GM19328 (cell line): ENCODE measurements at regions not wholly inside any gene's neighbourhood (a gene's known extent, or its start where the extent isn't known, plus 50 kb on each side); places are given as distances from the start of the nearest gene placed in this dataset.
"Not testable (repeated sequence)": the region's sequence is repeated elsewhere in the genome, so short reads cannot be mapped to it uniquely, and the experiment has no call there.

Experiments
- ATAC-seq: cut with Tn5 transposase; IDR thresholded peaks from one replicate; pipeline ENCODE4 v1.9.1; 2021; ENCODE audit warnings: mild to moderate bottlenecking, moderate library complexity; ENCODE audit not compliant: unreplicated experiment

- ATAC-seq = no peak
These were observed 162.7 kb upstream of the NT5E start for GRCh38 chr6:85287158-85287557.

- ATAC-seq = not testable (repeated sequence)
These were observed 163.4 kb upstream of the NT5E start for GRCh38 chr6:85286507-85286906.

GRCh38 chr6:85285934-85286333 lies 163.9 kb upstream of the NT5E start:
- no peak for ATAC-seq

GRCh38 chr6:85285114-85285513 lies 164.8 kb upstream of the NT5E start:
- no peak for ATAC-seq

- no peak for ATAC-seq
These were observed 166.4 kb upstream of the NT5E start for GRCh38 chr6:85283436-85283835.

GRCh38 chr6:85278466-85279035 lies 171.3 kb upstream of the NT5E start:
- ATAC-seq = no peak

- ATAC-seq = not testable (repeated sequence)
These were observed 173.9 kb upstream of the NT5E start for GRCh38 chr6:85276026-85276425.

- ATAC-seq = no peak
These were observed 174.4 kb upstream of the NT5E start for GRCh38 chr6:85275338-85275985.

- ATAC-seq = no peak
These were observed 176.0 kb upstream of the NT5E start for GRCh38 chr6:85273870-85274269.

- no peak for ATAC-seq
These were observed 176.8 kb upstream of the NT5E start for GRCh38 chr6:85273046-85273445.

GRCh38 chr6:85272592-85272991 lies 177.3 kb upstream of the NT5E start:
- ATAC-seq = no peak

- ATAC-seq = no peak
These were observed 187.3 kb upstream of the NT5E start for GRCh38 chr6:85262621-85263020.

- no peak for ATAC-seq
These were observed 188.6 kb upstream of the NT5E start for GRCh38 chr6:85261271-85261670.

GRCh38 chr6:85255661-85256060 lies 194.2 kb upstream of the NT5E start:
- no peak for ATAC-seq

- no peak for ATAC-seq
These were observed 197.3 kb upstream of the NT5E start for GRCh38 chr6:85252552-85252951.

- ATAC-seq = no peak
These were observed 197.8 kb upstream of the NT5E start for GRCh38 chr6:85252085-85252484.

- ATAC-seq = no peak
These were observed 198.6 kb upstream of the NT5E start for GRCh38 chr6:85251300-85251699.

GRCh38 chr6:85250586-85251220 lies 199.2 kb upstream of the NT5E start:
- no peak for ATAC-seq

GRCh38 chr6:85245004-85245403 lies 204.9 kb upstream of the NT5E start:
- ATAC-seq = no peak

- ATAC-seq = no peak
These were observed 208.3 kb upstream of the NT5E start for GRCh38 chr6:85241498-85242052.

- no peak for ATAC-seq
These were observed 209.0 kb upstream of the NT5E start for GRCh38 chr6:85240787-85241385.

- no peak for ATAC-seq
These were observed 212.4 kb upstream of the NT5E start for GRCh38 chr6:85237478-85237877.
